ENCODE measurements at regions not wholly inside any gene's neighbourhood (a gene's known extent, or its start where the extent isn't known, plus 50 kb on each side); places are given as distances from the start of the nearest gene placed in this dataset.

GRCh38 chr5:174327896-174328295, 282.4 kb downstream of the NSG2 start:
- H3K4me3 ChIP-seq (ENCODE audit: low read depth, low read length), result no peak overlapping the region
- no peak for TF ChIP-seq CTCF (IDR thresholded peaks at IDR 0.05; ENCODE audit: insufficient read depth, low read depth, low read length, missing control alignments)
- DNase-seq (ENCODE audit: low read depth), result no peak

GRCh38 chr5:174328631-174329299, 283.3 kb downstream of the NSG2 start:
- no peak for DNase-seq (ENCODE audit: low read depth)
- H3K4me3 ChIP-seq (ENCODE audit: low read depth, low read length), result no peak overlapping the region
- no peak for TF ChIP-seq CTCF (IDR thresholded peaks at IDR 0.05; ENCODE audit: insufficient read depth, low read depth, low read length, missing control alignments)

GRCh38 chr5:174329738-174330137, 284.2 kb downstream of the NSG2 start:
- no peak for TF ChIP-seq CTCF (IDR thresholded peaks at IDR 0.05; ENCODE audit: insufficient read depth, low read depth, low read length, missing control alignments)
- no peak overlapping the region for H3K4me3 ChIP-seq (ENCODE audit: low read depth, low read length)
- DNase-seq (ENCODE audit: low read depth), result no peak

GRCh38 chr5:174335682-174336364, 290.3 kb downstream of the NSG2 start:
- TF ChIP-seq CTCF (IDR thresholded peaks at IDR 0.05; ENCODE audit: insufficient read depth, low read depth, low read length, missing control alignments), result no peak
- H3K4me3 ChIP-seq (ENCODE audit: low read depth, low read length), result no peak overlapping the region
- DNase-seq (ENCODE audit: low read depth), result no peak

GRCh38 chr5:174336479-174336878, 291.0 kb downstream of the NSG2 start:
- TF ChIP-seq CTCF (IDR thresholded peaks at IDR 0.05; ENCODE audit: insufficient read depth, low read depth, low read length, missing control alignments), result no peak
- no peak overlapping the region for H3K4me3 ChIP-seq (ENCODE audit: low read depth, low read length)
- DNase-seq (ENCODE audit: low read depth), result no peak

GRCh38 chr5:174337276-174338184, 292.0 kb downstream of the NSG2 start:
- H3K4me3 ChIP-seq (ENCODE audit: low read depth, low read length), result no peak overlapping the region
- TF ChIP-seq CTCF (IDR thresholded peaks at IDR 0.05; ENCODE audit: insufficient read depth, low read depth, low read length, missing control alignments), result no peak
- DNase-seq (ENCODE audit: low read depth), result no peak
